ENCODE measurements at regions not wholly inside any gene's neighbourhood (a gene's known extent, or its start where the extent isn't known, plus 50 kb on each side); places are given as distances from the start of the nearest gene placed in this dataset.

DNA sequence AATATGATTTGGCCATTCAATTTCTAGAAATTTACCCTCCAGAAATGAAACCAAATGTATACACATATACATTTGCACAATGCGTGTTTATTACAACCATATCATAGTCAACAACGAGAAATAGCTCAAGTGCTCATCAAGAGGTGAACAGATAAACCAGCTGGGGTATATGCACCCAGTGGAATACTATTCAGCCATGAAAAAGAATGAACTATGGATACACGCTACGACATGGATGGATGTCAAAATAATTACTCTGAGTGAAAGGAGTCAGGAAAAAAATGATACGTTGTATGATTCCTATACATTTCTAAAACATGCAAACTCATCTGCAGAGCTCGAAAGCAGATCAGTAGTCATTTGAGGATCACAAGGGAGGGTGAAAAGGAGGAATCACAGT is 441.5 kb upstream of the ADAMTS16 start:
- Mint-ChIP-seq H3K36me3 (ENCODE audit: insufficient read depth) (no peaks in the 10 kb centered on the region), H3K27ac (no peak overlapping the region), H3K4me1 (ENCODE audit: low read depth in 2 of 2) (no peaks in the 10 kb centered on the region), H3K9me3 (peaks cover 5 to 25% of the 10 kb centered on the region in 2 donors), H3K27me3 (no peaks in the 10 kb centered on the region), H3K4me3 (no peak overlapping the region)
- DNase-seq (no peak), ATAC-seq (replicated peaks) (no peak)

DNA sequence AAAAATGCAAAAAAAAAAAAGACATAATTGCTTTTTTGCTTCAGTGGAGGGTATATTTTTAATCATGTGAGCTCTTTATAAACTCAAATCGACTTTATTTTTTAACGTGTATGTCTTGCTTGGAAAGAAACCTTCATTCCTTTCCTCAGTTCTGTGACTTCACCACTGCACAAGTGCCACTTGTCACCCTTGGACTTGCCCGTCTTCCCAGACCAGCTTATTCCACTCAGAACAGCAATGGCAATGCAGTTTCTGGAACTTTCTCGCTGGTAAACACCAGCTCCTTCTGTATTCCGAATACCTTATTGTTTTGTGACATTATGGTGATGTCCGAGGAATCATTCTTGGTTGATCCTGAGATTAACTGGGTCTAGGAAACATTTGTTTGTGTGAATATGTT is 440.5 kb upstream of the ADAMTS16 start:
- H3K4me3 Mint-ChIP-seq: no peak overlapping the region
- H3K9me3 Mint-ChIP-seq: peaks cover 2 to 18% of the 10 kb centered on the region in 2 donors
- H3K4me1 Mint-ChIP-seq (ENCODE audit: low read depth in 2 of 2): no peaks in the 10 kb centered on the region
- no peaks in the 10 kb centered on the region for H3K27me3 Mint-ChIP-seq
- no peaks in the 10 kb centered on the region for H3K36me3 Mint-ChIP-seq (ENCODE audit: insufficient read depth)
- H3K27ac Mint-ChIP-seq: no peak overlapping the region
- DNase-seq (no peak), ATAC-seq (replicated peaks) (no peak)

DNA sequence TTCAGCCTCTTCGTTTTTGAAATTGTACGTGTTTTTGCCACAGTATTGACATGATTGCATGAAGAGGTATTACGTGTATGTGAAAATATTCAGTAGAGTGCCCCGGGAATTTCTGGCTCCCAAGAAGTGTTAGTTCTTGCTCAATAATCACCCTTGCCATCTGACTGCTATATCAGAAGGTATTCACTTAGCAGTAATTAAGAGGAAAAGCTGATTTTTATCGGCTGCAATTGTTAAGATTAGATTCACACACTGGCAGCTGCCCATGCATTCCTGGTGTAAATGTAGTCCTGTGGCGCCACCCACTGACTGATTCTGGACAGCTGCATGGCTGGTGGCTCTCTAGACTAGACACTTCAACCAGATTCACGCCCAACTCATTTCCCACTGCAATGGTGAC is 440.1 kb upstream of the ADAMTS16 start:
- no peaks in the 10 kb centered on the region for H3K4me1 Mint-ChIP-seq (ENCODE audit: low read depth in 2 of 2)
- no peak overlapping the region for H3K27ac Mint-ChIP-seq
- H3K36me3 Mint-ChIP-seq (ENCODE audit: insufficient read depth): no peaks in the 10 kb centered on the region
- no peaks in the 10 kb centered on the region for H3K27me3 Mint-ChIP-seq
- DNase-seq (no peak), ATAC-seq (replicated peaks) (no peak)
- peaks cover 2 to 15% of the 10 kb centered on the region in 2 donors for H3K9me3 Mint-ChIP-seq
- no peak overlapping the region for H3K4me3 Mint-ChIP-seq

DNA sequence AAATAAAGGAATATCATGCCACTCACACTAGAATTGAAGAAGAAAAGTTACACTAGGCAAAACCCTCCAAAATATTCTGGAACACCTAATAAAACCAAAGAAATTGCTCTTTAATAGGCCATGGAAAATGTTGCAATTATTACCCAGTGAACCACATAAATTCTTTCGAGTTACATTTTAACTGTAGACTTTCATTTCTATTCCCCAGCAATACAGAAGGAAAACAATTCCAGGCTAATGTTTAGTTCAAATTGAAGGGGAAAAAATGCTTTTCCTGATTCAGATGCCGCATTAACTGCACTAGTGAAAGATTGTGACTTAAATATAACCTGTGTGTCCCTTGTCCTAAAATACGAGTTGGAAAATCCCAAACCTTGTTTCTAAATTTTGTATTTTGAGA is 439.3 kb upstream of the ADAMTS16 start:
- no peak overlapping the region for H3K27ac Mint-ChIP-seq
- no peak overlapping the region for H3K4me3 Mint-ChIP-seq
- DNase-seq: no peak
- H3K9me3 Mint-ChIP-seq: peaks cover 2 to 7% of the 10 kb centered on the region in 2 donors
- H3K36me3 Mint-ChIP-seq (ENCODE audit: insufficient read depth): no peaks in the 10 kb centered on the region
- H3K27me3 Mint-ChIP-seq: no peaks in the 10 kb centered on the region
- no peak for ATAC-seq (replicated peaks)
- no peaks in the 10 kb centered on the region for H3K4me1 Mint-ChIP-seq (ENCODE audit: low read depth in 2 of 2)

DNA sequence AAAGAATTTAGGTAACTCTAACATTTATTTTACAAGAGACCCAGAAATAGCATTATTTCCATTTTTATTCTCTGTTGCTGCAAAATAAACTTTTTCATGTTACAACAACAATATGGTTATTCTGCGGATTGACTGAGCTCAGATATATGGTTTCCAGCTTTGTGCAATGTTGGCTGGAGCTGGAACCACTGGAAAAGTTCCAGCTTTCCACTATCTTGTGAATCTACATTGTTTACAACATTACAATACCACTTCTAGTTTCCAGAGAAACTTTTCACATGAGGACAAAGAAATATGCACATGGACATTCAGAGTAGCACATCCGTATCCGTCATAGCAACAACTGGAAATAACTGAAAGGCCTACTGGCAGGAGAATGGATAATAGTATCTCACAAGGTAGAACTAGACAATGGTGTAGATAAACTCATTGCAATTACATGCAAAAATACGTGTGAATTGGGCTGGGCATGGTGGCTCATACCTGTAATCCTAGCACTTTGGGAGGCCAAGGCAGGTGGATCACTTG is 436.1 kb upstream of the ADAMTS16 start:
- H3K27ac Mint-ChIP-seq: no peak overlapping the region
- DNase-seq (no peak), ATAC-seq (replicated peaks) (no peak)
- peaks cover 4 to 9% of the 10 kb centered on the region in 2 donors for H3K9me3 Mint-ChIP-seq
- no peaks in the 10 kb centered on the region for H3K4me1 Mint-ChIP-seq (ENCODE audit: low read depth in 2 of 2)
- H3K36me3 Mint-ChIP-seq (ENCODE audit: insufficient read depth): no peaks in the 10 kb centered on the region
- no peaks in the 10 kb centered on the region for H3K27me3 Mint-ChIP-seq
- no peak overlapping the region for H3K4me3 Mint-ChIP-seq

DNA sequence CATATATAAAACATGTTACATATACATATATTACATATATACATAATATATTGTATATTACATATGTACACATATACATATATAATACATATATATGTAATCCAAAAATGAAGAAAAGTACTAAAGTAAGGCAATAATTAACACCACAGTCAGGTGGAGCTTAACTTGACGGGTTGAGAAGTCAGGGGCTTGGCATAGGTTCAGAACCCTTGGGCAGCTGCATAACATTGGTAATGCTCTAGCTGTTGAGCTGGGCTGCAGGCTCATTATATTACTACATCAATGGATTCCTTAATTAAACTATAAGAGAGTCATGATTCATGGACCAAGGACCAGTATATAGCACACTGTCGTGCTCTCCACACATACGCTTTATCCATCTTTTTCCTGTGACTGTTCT is 435.2 kb upstream of the ADAMTS16 start:
- Mint-ChIP-seq H3K27me3 (no peaks in the 10 kb centered on the region), H3K4me3 (no peak overlapping the region), H3K4me1 (ENCODE audit: low read depth in 2 of 2) (no peaks in the 10 kb centered on the region), H3K36me3 (ENCODE audit: insufficient read depth) (no peaks in the 10 kb centered on the region), H3K9me3 (peaks cover 4 to 9% of the 10 kb centered on the region in 2 donors), H3K27ac (no peak overlapping the region)
- DNase-seq (no peak), ATAC-seq (replicated peaks) (no peak)

DNA sequence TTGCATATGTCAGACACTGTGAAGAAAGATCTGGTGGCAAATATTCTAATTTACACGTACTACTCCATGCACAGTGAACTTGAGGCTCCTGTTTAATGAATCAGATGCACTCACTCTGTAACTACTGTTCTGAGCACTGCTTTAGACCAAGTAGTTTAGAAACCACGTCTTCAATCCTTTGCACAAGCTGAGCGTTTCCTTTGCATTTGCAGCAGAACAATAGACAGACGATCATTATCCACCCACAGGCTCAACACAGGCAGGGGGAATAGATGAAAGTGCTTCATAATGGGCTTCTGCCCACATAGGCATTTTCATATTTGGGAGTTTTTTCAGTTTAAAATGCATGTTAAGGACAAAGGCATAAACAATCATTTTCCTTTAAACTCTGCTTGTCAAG is 423.3 kb upstream of the ADAMTS16 start:
- H3K9me3 Mint-ChIP-seq: peaks cover 13 to 22% of the 10 kb centered on the region in 2 donors
- DNase-seq: no peak
- H3K4me1 Mint-ChIP-seq (ENCODE audit: low read depth in 2 of 2): no peaks in the 10 kb centered on the region
- ATAC-seq (replicated peaks): no peak
- H3K36me3 Mint-ChIP-seq (ENCODE audit: insufficient read depth): no peaks in the 10 kb centered on the region
- H3K27ac Mint-ChIP-seq: no peak overlapping the region
- H3K4me3 Mint-ChIP-seq: no peak overlapping the region
- no peaks in the 10 kb centered on the region for H3K27me3 Mint-ChIP-seq

DNA sequence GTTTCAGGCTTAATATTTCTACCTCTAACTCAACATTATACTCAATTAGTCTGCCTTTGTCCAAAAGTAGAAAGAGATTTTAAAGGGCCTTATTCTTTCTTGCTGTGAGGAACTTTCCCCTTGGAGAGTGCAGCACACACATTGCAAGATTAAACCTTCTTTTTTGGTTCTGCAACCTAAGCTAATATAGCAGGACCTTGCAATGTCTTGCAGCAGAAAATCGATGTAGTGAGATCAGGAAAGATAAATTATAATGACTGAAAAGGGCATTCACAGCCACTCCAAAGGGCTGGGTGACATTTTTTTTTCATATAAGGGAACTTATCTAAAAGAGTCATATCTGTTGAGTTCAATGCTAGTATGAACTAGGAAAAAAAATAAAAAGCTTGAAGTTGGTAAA is 422.7 kb upstream of the ADAMTS16 start:
- Mint-ChIP-seq H3K27me3 (no peaks in the 10 kb centered on the region), H3K36me3 (ENCODE audit: insufficient read depth) (no peaks in the 10 kb centered on the region), H3K27ac (no peak overlapping the region), H3K4me3 (no peak overlapping the region), H3K9me3 (peaks cover 8 to 15% of the 10 kb centered on the region in 2 donors), H3K4me1 (ENCODE audit: low read depth in 2 of 2) (no peaks in the 10 kb centered on the region)
- no peak for DNase-seq
- no peak for ATAC-seq (replicated peaks)

DNA sequence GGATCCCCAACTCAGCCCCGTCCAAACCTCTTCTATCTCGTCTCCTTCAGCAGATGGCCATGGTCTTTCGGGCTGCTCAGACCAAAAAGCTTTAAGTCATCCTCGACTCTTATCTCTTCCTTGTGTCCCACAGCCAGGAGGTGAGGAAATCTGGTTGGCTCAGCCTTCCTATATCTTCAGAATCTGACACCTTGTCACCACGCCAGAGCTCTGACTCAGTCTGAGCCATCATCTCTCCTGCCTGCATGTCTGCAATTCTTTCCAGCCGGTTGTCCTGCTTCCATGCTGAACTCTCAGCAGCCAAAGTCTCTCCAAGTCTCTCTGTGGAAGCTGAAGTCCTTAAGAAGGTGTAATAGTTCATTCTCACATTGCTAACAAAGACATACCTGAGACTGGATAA is 419.3 kb upstream of the ADAMTS16 start:
- H3K4me1 Mint-ChIP-seq (ENCODE audit: low read depth in 2 of 2): no peaks in the 10 kb centered on the region
- ATAC-seq (replicated peaks): no peak
- no peak for DNase-seq
- H3K36me3 Mint-ChIP-seq (ENCODE audit: insufficient read depth): no peaks in the 10 kb centered on the region
- no peaks in the 10 kb centered on the region for H3K27me3 Mint-ChIP-seq
- peaks cover 10 to 11% of the 10 kb centered on the region in 2 donors for H3K9me3 Mint-ChIP-seq
- H3K27ac Mint-ChIP-seq: no peak overlapping the region
- no peak overlapping the region for H3K4me3 Mint-ChIP-seq

DNA sequence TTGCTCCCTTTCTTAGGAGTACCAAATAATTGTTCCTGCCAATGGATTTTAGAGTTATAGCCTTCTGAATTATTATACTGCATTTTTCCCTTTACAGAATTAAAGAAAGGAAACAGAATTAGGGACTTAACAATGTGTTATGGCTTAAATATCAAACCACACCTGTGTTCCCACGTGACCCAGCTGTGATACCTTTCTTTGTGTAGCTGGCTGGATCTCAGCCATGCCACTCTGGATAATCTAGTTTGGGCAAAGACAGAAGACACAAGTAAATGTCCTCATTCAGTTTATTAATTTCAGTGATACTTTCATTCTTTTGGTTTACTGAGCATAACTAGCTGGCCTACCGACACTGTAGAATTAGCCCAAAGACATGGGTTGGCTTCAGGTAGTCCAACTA is 417.2 kb upstream of the ADAMTS16 start:
- DNase-seq (no peak), ATAC-seq (replicated peaks) (no peak)
- Mint-ChIP-seq H3K36me3 (ENCODE audit: insufficient read depth) (no peaks in the 10 kb centered on the region), H3K9me3 (peaks cover 7 to 17% of the 10 kb centered on the region in 2 donors), H3K27ac (no peak overlapping the region), H3K27me3 (no peaks in the 10 kb centered on the region), H3K4me1 (ENCODE audit: low read depth in 2 of 2) (no peaks in the 10 kb centered on the region), H3K4me3 (no peak overlapping the region)

DNA sequence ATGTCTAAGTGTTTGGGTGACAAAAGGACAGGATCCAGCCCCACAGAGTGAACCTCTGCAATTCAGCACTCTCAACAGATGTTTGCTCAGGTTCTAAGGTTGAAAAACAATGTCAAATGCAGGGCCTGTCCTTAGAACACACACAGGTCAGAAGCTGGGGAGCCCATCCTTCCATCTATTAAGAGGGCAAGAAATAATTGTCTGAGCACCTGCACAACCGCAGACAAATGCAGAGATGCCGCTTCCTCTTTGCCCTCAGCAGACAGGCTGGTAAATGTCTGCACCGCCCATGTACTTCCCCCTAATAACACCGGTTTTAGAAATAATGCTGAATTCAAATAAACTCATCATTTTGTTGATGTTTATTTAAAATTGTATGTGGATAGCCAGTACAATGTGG is 414.5 kb upstream of the ADAMTS16 start:
- no peak for ATAC-seq (replicated peaks)
- H3K36me3 Mint-ChIP-seq (ENCODE audit: insufficient read depth): no peaks in the 10 kb centered on the region

DNA sequence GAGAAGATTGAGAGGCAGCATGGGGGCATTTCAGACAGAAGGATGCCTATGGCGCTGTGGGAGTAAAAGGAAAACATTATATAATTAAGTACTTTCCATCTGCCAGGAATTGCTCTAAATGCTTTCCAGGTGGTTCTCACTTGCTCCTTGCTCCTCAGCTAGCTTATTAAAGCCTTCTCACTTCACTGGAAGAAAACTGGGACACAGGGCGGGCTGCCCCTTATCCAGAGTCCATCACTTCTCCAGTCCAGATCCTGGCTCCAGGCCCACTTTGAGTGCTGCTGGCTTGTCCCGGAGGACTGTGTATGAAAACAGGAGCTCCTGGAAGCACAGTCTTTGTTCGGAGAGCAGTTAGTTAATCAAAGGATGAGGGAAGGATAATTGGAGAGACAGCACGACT is 409.9 kb upstream of the ADAMTS16 start:
- Mint-ChIP-seq H3K4me3 (no peak overlapping the region), H3K27ac (no peak overlapping the region), H3K9me3 (peaks cover 10 to 26% of the 10 kb centered on the region in 2 donors), H3K4me1 (ENCODE audit: low read depth in 2 of 2) (no peaks in the 10 kb centered on the region), H3K36me3 (ENCODE audit: insufficient read depth) (no peaks in the 10 kb centered on the region), H3K27me3 (no peaks in the 10 kb centered on the region)
- ATAC-seq (replicated peaks) (no peak), DNase-seq (no peak)

More for the DNA sequence above, 414.5 kb upstream of the ADAMTS16 start:
- Mint-ChIP-seq H3K27me3 (no peaks in the 10 kb centered on the region), H3K4me3 (no peak overlapping the region), H3K4me1 (ENCODE audit: low read depth in 2 of 2) (no peaks in the 10 kb centered on the region), H3K27ac (no peak overlapping the region), H3K9me3 (peaks cover 12 to 22% of the 10 kb centered on the region in 2 donors)
- DNase-seq: no peak

DNA sequence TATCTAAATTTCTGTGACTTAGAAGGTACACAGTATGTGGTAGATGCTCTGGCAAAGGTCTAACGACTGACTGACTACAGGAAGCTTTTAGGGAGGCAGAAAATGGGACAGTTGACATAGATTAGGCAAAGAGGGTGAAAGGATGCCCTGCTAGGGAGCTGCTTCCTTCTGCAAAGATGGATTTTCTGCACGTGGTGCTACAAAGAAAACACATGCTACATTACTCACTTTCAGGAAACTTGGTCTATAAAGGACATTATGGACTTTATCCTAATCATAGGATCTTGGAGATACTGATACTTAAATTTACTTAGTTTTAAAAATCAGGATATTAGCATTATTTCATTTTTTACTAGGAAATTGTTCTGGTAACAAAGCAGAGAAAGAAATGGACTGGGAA is 405.8 kb upstream of the ADAMTS16 start:
- H3K27ac Mint-ChIP-seq: no peak overlapping the region
- no peak overlapping the region for H3K4me3 Mint-ChIP-seq
- peaks cover 2% of the 10 kb centered on the region for H3K36me3 Mint-ChIP-seq (ENCODE audit: insufficient read depth)
- no peak for DNase-seq
- no peak for ATAC-seq (replicated peaks)
- peaks cover 17 to 36% of the 10 kb centered on the region in 2 donors for H3K9me3 Mint-ChIP-seq
- H3K4me1 Mint-ChIP-seq (ENCODE audit: low read depth in 2 of 2): no peaks in the 10 kb centered on the region
- no peaks in the 10 kb centered on the region for H3K27me3 Mint-ChIP-seq

DNA sequence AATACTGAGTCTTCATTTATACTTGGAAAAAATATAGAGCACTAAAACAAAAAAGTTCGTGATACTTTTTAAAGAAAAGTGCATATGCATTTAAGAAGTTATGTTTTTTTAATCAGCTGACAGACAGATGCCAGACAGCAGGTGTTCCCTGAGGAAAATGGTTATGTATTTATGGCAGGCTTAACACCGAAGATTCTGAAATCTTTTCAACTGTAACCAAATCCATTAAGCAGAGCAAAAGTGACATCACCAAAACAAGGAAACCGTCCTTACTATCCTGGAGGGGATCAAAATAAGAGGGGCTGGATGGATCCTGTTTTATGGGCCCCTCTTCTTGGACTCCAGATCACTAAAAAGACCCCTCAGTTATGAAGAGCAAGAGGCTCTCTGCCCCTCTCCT is 404.9 kb upstream of the ADAMTS16 start:
- Mint-ChIP-seq H3K4me3 (no peak overlapping the region), H3K9me3 (peaks cover 23 to 39% of the 10 kb centered on the region in 2 donors)
- DNase-seq: no peak

DNA sequence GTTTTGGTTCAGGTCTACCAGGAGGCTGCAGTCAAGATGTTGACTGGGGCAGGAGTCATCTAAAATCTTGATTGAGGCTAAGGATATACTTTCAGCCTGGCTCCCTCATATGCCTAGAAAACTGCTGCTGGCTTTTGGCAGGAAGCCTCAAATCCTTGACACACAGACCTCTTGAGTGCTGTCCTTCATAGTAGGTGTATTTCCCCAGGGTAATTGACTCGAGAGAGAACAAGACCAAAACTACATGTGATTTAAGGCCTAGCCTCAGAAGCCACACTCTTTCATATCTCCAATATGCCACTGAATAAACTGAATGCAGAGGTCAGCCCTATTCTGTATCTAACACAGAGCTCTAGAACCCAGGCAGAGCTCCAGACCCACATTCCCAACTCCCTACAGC is 402.3 kb upstream of the ADAMTS16 start:
- no peak overlapping the region for H3K4me3 Mint-ChIP-seq
- H3K27me3 Mint-ChIP-seq: no peaks in the 10 kb centered on the region
- H3K9me3 Mint-ChIP-seq: peaks cover 22 to 33% of the 10 kb centered on the region in 2 donors
- no peaks in the 10 kb centered on the region for H3K4me1 Mint-ChIP-seq (ENCODE audit: low read depth in 2 of 2)
- peaks cover 2% of the 10 kb centered on the region for H3K36me3 Mint-ChIP-seq (ENCODE audit: insufficient read depth)
- H3K27ac Mint-ChIP-seq: no peak overlapping the region
- DNase-seq (no peak), ATAC-seq (replicated peaks) (no peak)

More for the DNA sequence above, 404.9 kb upstream of the ADAMTS16 start:
- no peaks in the 10 kb centered on the region for H3K4me1 Mint-ChIP-seq (ENCODE audit: low read depth in 2 of 2)
- no peak for ATAC-seq (replicated peaks)
- no peaks in the 10 kb centered on the region for H3K27me3 Mint-ChIP-seq
- no peak overlapping the region for H3K27ac Mint-ChIP-seq
- peaks cover 2% of the 10 kb centered on the region for H3K36me3 Mint-ChIP-seq (ENCODE audit: insufficient read depth)

Data from effector memory CD8-positive, alpha-beta T cell (primary cell).